Mesothelial cell of epicardium (in vitro differentiated cells): ENCODE measurements at regions not wholly inside any gene's neighbourhood (a gene's known extent, or its start where the extent isn't known, plus 50 kb on each side); places are given as distances from the start of the nearest gene placed in this dataset.

Source experiments
- DNase-seq, 2 experiments: peaks; one replicate each; pipeline ENCODE4 v3.0.0; 2021; ENCODE audit warnings: low spot score in 2 of 2; ENCODE audit not compliant: unreplicated experiment in 2 of 2
- H3K27ac Mint-ChIP-seq: 2 replicates; pipeline ENCODE4 v1.8.0; 2021; ENCODE audit warnings: mixed read lengths
- H3K27me3 Mint-ChIP-seq: 2 replicates; pipeline ENCODE4 v1.8.0; 2021; ENCODE audit warnings: low read depth, mixed read lengths
- H3K36me3 Mint-ChIP-seq: 2 replicates; pipeline ENCODE4 v1.8.0; 2021; ENCODE audit warnings: mixed read lengths
- H3K4me1 Mint-ChIP-seq: 2 replicates; pipeline ENCODE4 v1.8.0; 2021; ENCODE audit warnings: mixed read lengths
- H3K4me3 Mint-ChIP-seq: 2 replicates; pipeline ENCODE4 v1.8.0; 2021; ENCODE audit warnings: mild to moderate bottlenecking, moderate library complexity, mixed read lengths
- H3K9me3 Mint-ChIP-seq: 2 replicates; pipeline ENCODE4 v1.8.0; 2021; ENCODE audit warnings: mixed read lengths
- TF ChIP-seq, protein P1 (sequence below): fragments of 200-600 bp; sonication (generic); IDR thresholded peaks from one replicate; pipeline ENCODE4 v1.5.0; 2021; ENCODE audit warnings: antibody characterized with exemption; ENCODE audit not compliant: unreplicated experiment

DNA sequence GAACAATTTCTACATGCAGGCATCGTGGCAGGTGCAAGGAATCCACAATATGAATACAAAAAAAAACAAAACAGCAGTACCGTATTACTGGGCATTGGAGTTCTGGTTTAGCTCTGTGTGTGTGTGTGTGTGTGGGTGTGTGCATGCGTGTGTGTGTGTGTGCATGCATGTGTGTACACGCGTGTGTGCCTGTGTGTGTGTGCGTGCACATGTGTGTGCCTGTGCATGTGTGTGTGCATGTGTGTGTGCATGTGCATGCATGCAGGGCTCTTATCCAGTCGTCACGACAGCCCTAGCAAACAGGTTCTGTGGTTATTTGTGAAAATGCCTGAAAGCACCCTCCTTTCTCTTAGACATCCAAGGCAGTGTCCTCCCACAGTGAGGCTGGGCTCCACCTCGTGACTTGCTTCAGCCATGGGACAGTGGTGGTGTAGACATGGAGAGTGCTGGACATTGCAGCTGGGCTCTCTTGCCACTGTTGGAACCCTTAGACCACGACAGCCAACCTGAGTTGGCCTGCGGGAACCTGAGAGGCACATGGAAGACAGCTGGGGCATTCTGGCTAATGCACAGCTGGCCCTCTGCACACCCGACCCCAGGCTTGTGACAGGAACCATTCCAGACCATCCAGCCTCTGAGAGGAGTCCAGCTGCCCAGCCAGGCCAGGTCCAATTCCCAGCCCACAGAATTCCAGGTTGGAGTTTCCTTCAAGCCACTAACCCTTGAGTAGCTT, 173.4 kb upstream of the SHH start:
- peaks cover 6% of the 10 kb centered on the region for H3K9me3 Mint-ChIP-seq
- no peak overlapping the region for H3K4me3 Mint-ChIP-seq
- TF ChIP-seq, protein P1, sequence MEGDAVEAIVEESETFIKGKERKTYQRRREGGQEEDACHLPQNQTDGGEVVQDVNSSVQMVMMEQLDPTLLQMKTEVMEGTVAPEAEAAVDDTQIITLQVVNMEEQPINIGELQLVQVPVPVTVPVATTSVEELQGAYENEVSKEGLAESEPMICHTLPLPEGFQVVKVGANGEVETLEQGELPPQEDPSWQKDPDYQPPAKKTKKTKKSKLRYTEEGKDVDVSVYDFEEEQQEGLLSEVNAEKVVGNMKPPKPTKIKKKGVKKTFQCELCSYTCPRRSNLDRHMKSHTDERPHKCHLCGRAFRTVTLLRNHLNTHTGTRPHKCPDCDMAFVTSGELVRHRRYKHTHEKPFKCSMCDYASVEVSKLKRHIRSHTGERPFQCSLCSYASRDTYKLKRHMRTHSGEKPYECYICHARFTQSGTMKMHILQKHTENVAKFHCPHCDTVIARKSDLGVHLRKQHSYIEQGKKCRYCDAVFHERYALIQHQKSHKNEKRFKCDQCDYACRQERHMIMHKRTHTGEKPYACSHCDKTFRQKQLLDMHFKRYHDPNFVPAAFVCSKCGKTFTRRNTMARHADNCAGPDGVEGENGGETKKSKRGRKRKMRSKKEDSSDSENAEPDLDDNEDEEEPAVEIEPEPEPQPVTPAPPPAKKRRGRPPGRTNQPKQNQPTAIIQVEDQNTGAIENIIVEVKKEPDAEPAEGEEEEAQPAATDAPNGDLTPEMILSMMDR, result no peak
- peaks cover 2% of the 10 kb centered on the region for H3K27me3 Mint-ChIP-seq
- no peaks in the 10 kb centered on the region for H3K36me3 Mint-ChIP-seq
- DNase-seq, result no peak
- H3K27ac Mint-ChIP-seq, result no peak overlapping the region
- H3K4me1 Mint-ChIP-seq, result no peaks in the 10 kb centered on the region

DNA sequence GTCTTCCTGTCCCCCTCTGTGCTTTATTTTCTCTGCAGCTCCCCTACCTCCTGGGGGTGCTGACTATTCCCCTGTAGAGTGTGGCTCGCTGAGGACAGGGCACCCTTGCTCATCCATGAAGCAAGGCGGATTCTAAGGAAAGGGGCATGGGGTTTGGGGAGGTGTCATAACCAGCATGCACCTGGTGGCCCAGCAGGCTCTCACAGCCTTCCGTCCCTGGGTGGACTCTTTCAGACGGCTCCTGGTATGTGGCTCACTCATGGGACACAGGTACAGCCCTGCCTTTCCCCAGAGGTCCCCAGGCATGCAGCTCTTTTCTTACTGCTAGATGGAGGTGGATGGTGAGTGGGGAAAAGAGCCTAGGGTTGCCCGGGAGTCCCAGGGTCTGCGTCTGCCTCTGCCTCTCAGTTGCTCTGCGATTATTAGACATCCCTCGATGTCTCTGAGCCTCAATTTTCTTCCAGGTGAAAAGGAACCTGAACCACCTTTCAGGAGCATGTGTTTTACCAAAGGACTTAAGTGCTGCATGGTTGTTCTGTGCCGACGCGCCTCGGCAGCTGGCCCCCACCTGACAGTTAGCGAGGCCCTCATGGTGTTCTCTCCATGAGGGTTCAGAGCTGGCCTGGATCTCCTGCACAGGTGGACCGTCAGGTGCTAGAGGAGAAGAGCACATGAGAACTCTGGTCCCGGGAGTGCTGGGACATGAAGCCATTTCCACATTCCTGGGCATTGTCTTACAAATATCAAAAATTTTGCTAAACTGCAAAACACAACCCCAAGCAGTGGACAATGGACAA, 172.5 kb upstream of the SHH start:
- H3K36me3 Mint-ChIP-seq, result no peaks in the 10 kb centered on the region
- peaks cover 6% of the 10 kb centered on the region for H3K9me3 Mint-ChIP-seq
- no peak for DNase-seq
- H3K4me3 Mint-ChIP-seq, result no peak overlapping the region
- TF ChIP-seq, protein P1, result no peak
- H3K27me3 Mint-ChIP-seq, result peaks cover 6% of the 10 kb centered on the region
- no peak overlapping the region for H3K27ac Mint-ChIP-seq
- H3K4me1 Mint-ChIP-seq, result no peaks in the 10 kb centered on the region

DNA sequence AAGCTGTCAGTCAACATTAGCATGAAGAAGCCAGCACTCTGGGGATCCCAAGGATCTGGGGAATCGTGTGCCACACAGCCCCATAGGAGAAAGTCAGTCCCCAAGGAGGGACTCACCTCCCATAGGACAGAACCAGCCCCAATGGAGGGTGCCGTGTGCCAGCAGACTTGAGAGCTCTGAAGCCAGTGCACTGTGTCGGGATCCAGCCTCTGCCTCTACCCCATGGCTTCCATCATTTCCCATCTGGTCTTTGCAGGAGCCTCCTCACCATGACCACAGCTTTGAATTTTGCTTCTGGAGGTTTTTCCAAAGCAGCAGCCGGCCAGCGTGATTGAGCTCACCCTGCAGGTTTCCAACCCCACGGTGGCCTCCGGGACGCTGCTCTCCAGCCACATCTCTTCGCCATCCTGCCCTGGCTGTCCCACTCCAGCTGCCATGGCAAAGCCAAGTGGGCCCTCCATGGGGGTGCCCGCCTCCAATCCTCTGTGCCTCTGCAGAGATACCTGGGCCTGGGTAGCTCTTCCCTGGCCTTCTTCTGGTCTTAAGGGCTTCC, 171.8 kb upstream of the SHH start:
- no peaks in the 10 kb centered on the region for H3K36me3 Mint-ChIP-seq
- no peaks in the 10 kb centered on the region for H3K4me1 Mint-ChIP-seq
- peaks cover 12% of the 10 kb centered on the region for H3K27me3 Mint-ChIP-seq
- H3K27ac Mint-ChIP-seq, result no peak overlapping the region
- no peak for DNase-seq
- TF ChIP-seq, protein P1, result no peak
- no peak overlapping the region for H3K4me3 Mint-ChIP-seq
- no peaks in the 10 kb centered on the region for H3K9me3 Mint-ChIP-seq

DNA sequence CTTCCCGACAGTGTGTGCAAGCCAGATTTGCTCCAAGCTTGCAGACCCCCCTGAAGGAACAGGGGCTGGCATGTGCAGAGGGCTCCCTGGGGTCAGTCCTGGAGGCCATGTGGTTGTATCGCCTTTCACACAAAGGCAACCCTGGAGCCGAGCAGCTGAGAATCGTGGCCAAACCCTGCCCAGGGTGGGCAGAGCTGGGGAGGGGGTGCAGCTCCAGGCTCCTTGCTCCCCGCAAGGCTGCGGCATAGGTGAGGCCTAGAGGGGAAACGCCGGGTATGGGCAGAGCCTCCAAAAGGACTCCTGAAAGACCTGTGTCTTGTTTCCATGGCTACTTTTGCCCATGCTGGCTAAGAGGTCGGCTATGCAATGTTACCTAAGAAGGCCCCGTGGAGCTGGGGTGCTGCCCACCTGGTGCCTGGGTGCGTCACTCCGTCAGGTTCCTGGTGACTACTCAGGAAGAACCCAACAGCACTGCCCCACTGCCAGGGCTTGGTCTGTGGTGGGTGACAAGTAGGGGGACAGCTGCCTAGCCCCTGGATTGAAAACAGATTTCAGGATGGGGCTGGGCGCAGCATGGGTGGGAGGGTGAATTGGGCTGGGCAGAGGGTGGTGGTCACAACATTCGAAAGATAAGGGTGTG, 171.0 kb upstream of the SHH start:
- DNase-seq, result peak in 1 of 2 experiments; percentile 19
- H3K9me3 Mint-ChIP-seq, result no peaks in the 10 kb centered on the region

DNA sequence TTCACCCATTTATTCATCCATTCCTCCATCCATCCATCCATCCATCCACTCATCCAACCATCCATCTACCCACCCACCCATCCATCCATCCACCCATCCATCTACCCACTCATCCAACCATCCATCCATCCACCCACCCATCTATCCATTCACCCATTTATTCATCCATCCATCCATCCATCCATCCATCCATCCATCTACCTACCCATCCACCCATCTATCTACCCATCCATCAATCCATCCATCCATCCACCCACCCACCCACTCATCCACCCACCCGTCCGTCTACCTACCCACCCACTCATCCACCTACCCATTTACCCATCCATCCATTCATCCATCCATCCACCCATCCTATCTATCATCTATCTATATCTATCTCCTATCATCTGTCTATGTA, 169.4 kb upstream of the SHH start:
- Mint-ChIP-seq H3K27ac (no peak overlapping the region), H3K27me3 (peaks cover 29% of the 10 kb centered on the region), H3K9me3 (no peaks in the 10 kb centered on the region), H3K4me1 (no peaks in the 10 kb centered on the region), H3K36me3 (no peaks in the 10 kb centered on the region), H3K4me3 (no peak overlapping the region)
- TF ChIP-seq, protein P1, result no peak
- no peak for DNase-seq

More for the DNA sequence above, 171.0 kb upstream of the SHH start:
- no peaks in the 10 kb centered on the region for H3K36me3 Mint-ChIP-seq
- H3K27ac Mint-ChIP-seq, result no peak overlapping the region
- H3K4me1 Mint-ChIP-seq, result no peaks in the 10 kb centered on the region
- H3K4me3 Mint-ChIP-seq, result no peak overlapping the region
- TF ChIP-seq, protein P1, result no peak
- peaks cover 21% of the 10 kb centered on the region for H3K27me3 Mint-ChIP-seq
